K562 (cell line): ENCODE measurements at regions not wholly inside any gene's neighbourhood (a gene's known extent, or its start where the extent isn't known, plus 50 kb on each side); places are given as distances from the start of the nearest gene placed in this dataset.

Experiments
- ATAC-seq: fragments of 200-7000 bp; cut with Tn5 transposase; 3 replicates; pipeline ENCODE4 v1.9.1; 2020; ENCODE audit warnings: moderate library complexity
- BruUV-seq: library from RNA; stranded (reverse); fragments of 400-500 nt; replicated peaks from 2 replicates; lab custom pipeline; 2021; lab: Mats Ljungman, UMichigan
- CTCF ChIA-PET: fragments of 300-600 bp; formaldehyde crosslinking; extraction: SDS; loops from one replicate; lab custom pipeline; 2021; ENCODE audit warnings: low intra/inter-chr PET ratio; lab: Yijun Ruan, JAX
- POLR2A ChIA-PET: fragments of 300-600, 350-650 bp; sonication (Branson Sonifier 250); formaldehyde crosslinking; extraction: SDS; loops from one replicate; lab custom pipeline; 2021; ENCODE audit warnings: antibody characterized with exemption, inconsistent platforms; lab: Yijun Ruan, JAX
- DNase-seq, 4 experiments: peaks; one replicate each; pipeline versions ENCODE4 v3.0.0 to v3.0.0-alpha.2; 2011 to 2018; ENCODE audit warnings: low spot score in 3 of 4, mixed read lengths in 3 of 4; ENCODE audit errors: extremely low read depth in 1 of 4
- FAIRE-seq: peaks from 2 replicates; lab custom pipeline; 2011; peaks lifted over from hg19 to GRCh38; lab: Jason Lieb, UNC
- H2AFZ ChIP-seq: 2 replicates; pipeline ENCODE4 v1.6.0; 2011; ENCODE audit warnings: low read depth, low read length, control low read depth, inconsistent platforms
- H3K27ac ChIP-seq: fragments of 200-600 bp; 3 replicates; pipeline ENCODE4 v1.8.0; 2011; ENCODE audit warnings: low read depth, mild to moderate bottlenecking, control low read depth, inconsistent platforms, low read length, moderate library complexity, mixed read lengths; ENCODE audit errors: extremely low read depth
- H3K27me3 ChIP-seq, 2 experiments: fragments of 300-600 bp in 1 of 2; 2 replicates in 1 of 2; 3 replicates in 1 of 2; pipeline versions ENCODE4 v1.6.0 to v1.8.0; 2011; ENCODE audit warnings: inconsistent platforms in 2 of 2, low read length in 2 of 2, mild to moderate bottlenecking in 1 of 2, mixed read lengths in 1 of 2, moderate library complexity in 1 of 2; ENCODE audit not compliant: control insufficient read depth in 2 of 2, insufficient read depth in 2 of 2
- H3K36me3 ChIP-seq: fragments of 300-600 bp; 3 replicates; pipeline ENCODE4 v1.8.0; 2011; ENCODE audit warnings: mild to moderate bottlenecking, low read length, inconsistent platforms; ENCODE audit not compliant: control insufficient read depth, insufficient read depth
- H3K4me1 ChIP-seq, 2 experiments: fragments of 200-600 bp in 1 of 2; replicated peaks in 1 of 2; 2 replicates in 1 of 2; 3 replicates in 1 of 2; pipeline versions ENCODE4 v1.5.1 to v1.8.0; 2011; ENCODE audit warnings: inconsistent platforms in 2 of 2, low read length in 2 of 2, mild to moderate bottlenecking in 1 of 2, mixed read lengths in 1 of 2, moderate library complexity in 1 of 2; ENCODE audit not compliant: control insufficient read depth in 2 of 2, insufficient read depth in 2 of 2
- H3K4me2 ChIP-seq: 2 replicates; pipeline ENCODE4 v1.6.1; 2011; ENCODE audit warnings: low read length, control low read depth, inconsistent platforms, mixed read lengths; ENCODE audit not compliant: insufficient read depth
- H3K4me3 ChIP-seq: fragments of 200-600 bp; sonication (generic), shearing (Covaris generic); 2 replicates; pipeline ENCODE4 v1.5.1; 2016; ENCODE audit warnings: control low read depth, inconsistent platforms
- H3K79me2 ChIP-seq: fragments of 200-600 bp; 3 replicates; pipeline ENCODE4 v1.8.0; 2011; ENCODE audit warnings: low read length, inconsistent platforms; ENCODE audit not compliant: control insufficient read depth, insufficient read depth
- H3K9ac ChIP-seq, 2 experiments: 2 replicates each; pipeline versions ENCODE4 v1.6.0 to v1.6.1; 2011; ENCODE audit warnings: low read depth in 2 of 2, low read length in 2 of 2, control low read depth in 1 of 2, inconsistent platforms in 1 of 2, mild to moderate bottlenecking in 1 of 2, mixed read lengths in 1 of 2; ENCODE audit not compliant: insufficient read depth in 1 of 2
- H3K9me1 ChIP-seq: one replicate; pipeline ENCODE4 v1.6.0; 2011; ENCODE audit warnings: inconsistent platforms, mild to moderate bottlenecking, low read length, moderate library complexity; ENCODE audit not compliant: control insufficient read depth, insufficient read depth
- H3K9me3 ChIP-seq: replicated peaks from 2 replicates; pipeline ENCODE4 v1.5.1; 2011; ENCODE audit warnings: low read depth, low read length, inconsistent platforms; ENCODE audit not compliant: control insufficient read depth, insufficient read depth
- H4K20me1 ChIP-seq: replicated peaks from 2 replicates; pipeline ENCODE4 v1.6.1; 2011; ENCODE audit warnings: low read length, inconsistent platforms, mixed read lengths; ENCODE audit not compliant: control insufficient read depth, insufficient read depth
- BRD4 ChIP-seq: fragments of 200-600 bp; sonication (generic); IDR thresholded peaks from 2 replicates; pipeline ENCODE4 v1.6.1; 2017; ENCODE audit warnings: inconsistent platforms
- ETS2 ChIP-seq: IDR thresholded peaks from 2 replicates; pipeline ENCODE4 v1.6.1; 2016; ENCODE audit warnings: borderline replicate concordance, missing genetic modification characterization, mild to moderate bottlenecking, moderate library complexity, missing compliant biosample characterization; ENCODE audit not compliant: poor library complexity, severe bottlenecking
- FOXK2 ChIP-seq, 2 experiments: fragments of 450-650 bp; IDR thresholded peaks in 1 of 2; conservative IDR thresholded peaks in 1 of 2; 2 replicates each; pipeline ENCODE4 v1.6.1; 2016; ENCODE audit warnings: low read depth in 2 of 2, mild to moderate bottlenecking in 1 of 2
- GABPA ChIP-seq: fragments of 200-800 bp; sonication (Bioruptor generic); conservative IDR thresholded peaks from 2 replicates; pipeline ENCODE4 v1.6.1; 2016; ENCODE audit warnings: low read depth, missing genetic modification characterization, missing compliant biosample characterization
- HDAC2 ChIP-seq: fragments of 450-650 bp; IDR thresholded peaks from 2 replicates; pipeline ENCODE4 v1.6.1; 2016; ENCODE audit warnings: mild to moderate bottlenecking
- ILF3 ChIP-seq: fragments of 450-650 bp; IDR thresholded peaks from 2 replicates; pipeline ENCODE4 v1.6.1; 2018; ENCODE audit warnings: antibody characterized with exemption, mild to moderate bottlenecking, moderate library complexity, borderline replicate concordance
- KDM4B ChIP-seq, 2 experiments: fragments of 450-650 bp in 1 of 2; sonication (generic) in 1 of 2; IDR thresholded peaks; 2 replicates each; pipeline ENCODE4 v1.6.1; 2016 to 2017; ENCODE audit warnings: borderline replicate concordance in 2 of 2, antibody characterized with exemption in 1 of 2, low read depth in 1 of 2, mild to moderate bottlenecking in 1 of 2
- NR3C1 ChIP-seq: sonication (generic); formaldehyde crosslinking; IDR thresholded peaks from 2 replicates; pipeline ENCODE4 v1.8.1; 2022; ENCODE audit warnings: missing genetic modification reagents
- PATZ1 ChIP-seq: fragments of 250-450 bp; sonication (Bioruptor Pico); IDR thresholded peaks from 2 replicates; pipeline ENCODE4 v1.5.0; 2020; ENCODE audit warnings: mild to moderate bottlenecking, borderline replicate concordance
- RBM17 ChIP-seq: fragments of 200-400 bp; formaldehyde crosslinking; IDR thresholded peaks from 2 replicates; pipeline ENCODE4 v1.6.1; 2017; ENCODE audit warnings: low read depth, mild to moderate bottlenecking, low read length, borderline replicate concordance
- RNF219 ChIP-seq: fragments of 250-450 bp; sonication (Bioruptor Pico); IDR thresholded peaks from 2 replicates; pipeline ENCODE4 v1.5.0; 2022; ENCODE audit warnings: mild to moderate bottlenecking
- SP1 ChIP-seq: sonication (generic); formaldehyde crosslinking; IDR thresholded peaks from 2 replicates; pipeline ENCODE4 v1.8.1; 2022; ENCODE audit warnings: mild to moderate bottlenecking, missing genetic modification reagents
- TCF7 ChIP-seq: sonication (generic); IDR thresholded peaks from 2 replicates; pipeline ENCODE4 v1.6.1; 2016; ENCODE audit warnings: antibody characterized with exemption, borderline replicate concordance
- ZC3H4 ChIP-seq: sonication (generic); formaldehyde crosslinking; IDR thresholded peaks from 2 replicates; pipeline ENCODE4 v1.9.0; 2021; ENCODE audit warnings: missing genetic modification reagents, borderline replicate concordance
- ZNF175 ChIP-seq: fragments of 200-800 bp; sonication (Bioruptor generic); IDR thresholded peaks from 2 replicates; pipeline ENCODE4 v1.6.1; 2016; ENCODE audit warnings: low read depth, mild to moderate bottlenecking, missing genetic modification characterization, missing compliant biosample characterization
- ZNF212 ChIP-seq: fragments of 450-650 bp; formaldehyde crosslinking; IDR thresholded peaks from 2 replicates; pipeline ENCODE4 v1.4.0; 2020; ENCODE audit warnings: mild to moderate bottlenecking
- ZNF589 ChIP-seq: fragments of 200-800 bp; sonication (Bioruptor generic); IDR thresholded peaks from 2 replicates; pipeline ENCODE4 v1.6.1; 2016; ENCODE audit warnings: low read depth, missing genetic modification characterization, missing compliant biosample characterization
- ZSCAN32 ChIP-seq: fragments of 450-650 bp; formaldehyde crosslinking; IDR thresholded peaks from 2 replicates; pipeline ENCODE4 v1.4.0; 2020; ENCODE audit warnings: mild to moderate bottlenecking, moderate library complexity
- WGBS: fragments of 100-300 bp; shearing (Covaris generic); methylation state at CpG from one replicate; pipeline ENCODE4 v1.1.6; 2016; ENCODE audit warnings: low coverage, mixed read lengths; ENCODE audit not compliant: insufficient coverage; ENCODE audit errors: missing lambda C conversion rate; 5-methylcytosine and 5-hydroxymethylcytosine counted together
- in situ Hi-C: fragments of 300-500 bp; cut with MboI; formaldehyde crosslinking; loops from 4 replicates; pipeline ENCODE4 v1.15.0; 2018; ENCODE audit warnings: inconsistent platforms, mixed read lengths
- intact Hi-C: fragments of 100-400 bp; cut with micrococcal nuclease; formaldehyde crosslinking; loops from 2 replicates; pipeline ENCODE4 v1.14.2; 2022

DNA sequence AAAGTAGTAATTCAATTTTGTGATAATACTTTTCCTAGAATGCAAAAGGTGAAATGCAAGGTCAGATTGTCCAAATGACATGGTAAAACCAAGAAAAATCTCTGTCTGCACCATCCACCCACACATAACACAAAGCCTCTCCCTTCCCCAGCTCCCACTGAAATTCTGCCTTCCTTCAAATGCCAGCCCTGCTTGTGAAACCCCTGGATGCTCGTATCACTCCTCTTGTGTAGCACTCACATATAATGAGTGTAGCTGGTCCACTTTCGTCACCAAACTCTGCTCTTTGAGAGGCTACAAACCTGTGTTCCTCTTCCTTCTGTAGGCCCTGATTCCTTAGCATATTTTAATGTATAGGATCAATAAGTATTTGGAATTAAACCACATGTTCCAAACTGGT is 123.6 kb upstream of the BEND6 start:
- Histone ChIP-seq H2AFZ (no peak overlapping the region), H3K36me3 (no peaks in the 10 kb centered on the region), H3K27me3 (no peaks in the 10 kb centered on the region), H3K9ac (no peak overlapping the region), H3K9me3 (no peaks in the 10 kb centered on the region), H3K4me3 (no peak overlapping the region), H3K4me2 (no peak overlapping the region), H3K4me1 (no peaks in the 10 kb centered on the region), H3K27ac (no peak overlapping the region), H4K20me1 (no peaks in the 10 kb centered on the region), H3K9me1 (no peaks in the 10 kb centered on the region), H3K79me2 (no peaks in the 10 kb centered on the region)
- FAIRE-seq (no peak), DNase-seq (no peak), ATAC-seq (no peak)
- intact Hi-C loops (no loop called here), in situ Hi-C loops (no loop called here)
- CTCF ChIA-PET = no interaction called here
- BruUV-seq = no TSS peak
- POLR2A ChIA-PET = no interaction called here
- TF ChIP-seq FOXK2 (conservative IDR thresholded peaks at IDR 0.05 in 1 of 2, IDR thresholded peaks at IDR 0.05 in 1 of 2; ENCODE audit: low read depth in 2 of 2) = no peak
- no peak for TF ChIP-seq ZNF175 (CRISPR knock-in tag)
- no peak for TF ChIP-seq ZNF589 (CRISPR knock-in tag)
- no peak for TF ChIP-seq HDAC2
- no peak for TF ChIP-seq BRD4
- no peak for TF ChIP-seq RBM17
- TF ChIP-seq ETS2 (tag) = no peak
- no peak for TF ChIP-seq SP1 (CRISPR knock-in tag)
- no peak for TF ChIP-seq ZSCAN32
- no peak for TF ChIP-seq RNF219 (CRISPR knock-in tag)
- TF ChIP-seq GABPA (tag) = no peak
- TF ChIP-seq TCF7 = no peak
- TF ChIP-seq ZC3H4 (CRISPR knock-in tag) = no peak
- TF ChIP-seq ZNF212 (CRISPR knock-in tag) = no peak
- no peak for TF ChIP-seq PATZ1
- no peak for TF ChIP-seq ILF3
- no peak for TF ChIP-seq NR3C1 (CRISPR knock-in tag)
- no peak for TF ChIP-seq KDM4B (IDR thresholded peaks at IDR 0.05; ENCODE audit: borderline replicate concordance in 2 of 2, low read depth in 1 of 2)
- WGBS = 0% methylated on average over 2 of the region's 2 CpGs
